OCI-LY1 (cell line): ENCODE measurements at regions not wholly inside any gene's neighbourhood (a gene's known extent, or its start where the extent isn't known, plus 50 kb on each side); places are given as distances from the start of the nearest gene placed in this dataset.

Experiments
- EZH2 ChIP-seq: fragments of 200-600 bp; sonication (generic), shearing (Covaris generic); IDR thresholded peaks from 2 replicates; pipeline ENCODE4 v1.8.0; 2017; ENCODE audit warnings: borderline replicate concordance, mixed run types, mild to moderate bottlenecking, antibody characterized with exemption, low read length, moderate library complexity, mixed read lengths
- TF ChIP-seq, protein P1 (sequence below): fragments of 200-600 bp; sonication (generic), shearing (Covaris generic); IDR thresholded peaks from 2 replicates; pipeline ENCODE4 v1.5.1; 2017; ENCODE audit warnings: mild to moderate bottlenecking, antibody characterized with exemption, low read length, moderate library complexity, mixed read lengths

DNA sequence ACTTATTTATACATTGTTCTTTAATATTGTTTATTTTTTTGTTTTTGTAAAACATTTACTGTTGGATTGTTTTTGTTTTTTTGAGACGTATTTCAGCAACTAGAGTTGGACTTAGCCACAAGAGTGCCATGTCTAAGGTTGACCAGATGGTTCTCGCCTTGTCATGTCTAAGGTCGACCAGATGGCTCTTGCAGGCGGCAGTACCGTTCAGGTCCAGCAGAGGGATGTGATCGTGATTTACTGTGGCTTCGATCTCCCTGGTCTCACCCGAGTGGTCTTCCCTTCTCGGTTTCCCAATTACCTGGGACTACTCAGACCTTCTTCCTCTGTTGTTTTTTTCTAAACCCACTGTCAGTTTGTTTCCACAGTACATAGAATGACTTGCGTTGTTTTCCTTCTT is 1438.6 kb downstream of the UQCRFS1 start:
- TF ChIP-seq, protein P1, sequence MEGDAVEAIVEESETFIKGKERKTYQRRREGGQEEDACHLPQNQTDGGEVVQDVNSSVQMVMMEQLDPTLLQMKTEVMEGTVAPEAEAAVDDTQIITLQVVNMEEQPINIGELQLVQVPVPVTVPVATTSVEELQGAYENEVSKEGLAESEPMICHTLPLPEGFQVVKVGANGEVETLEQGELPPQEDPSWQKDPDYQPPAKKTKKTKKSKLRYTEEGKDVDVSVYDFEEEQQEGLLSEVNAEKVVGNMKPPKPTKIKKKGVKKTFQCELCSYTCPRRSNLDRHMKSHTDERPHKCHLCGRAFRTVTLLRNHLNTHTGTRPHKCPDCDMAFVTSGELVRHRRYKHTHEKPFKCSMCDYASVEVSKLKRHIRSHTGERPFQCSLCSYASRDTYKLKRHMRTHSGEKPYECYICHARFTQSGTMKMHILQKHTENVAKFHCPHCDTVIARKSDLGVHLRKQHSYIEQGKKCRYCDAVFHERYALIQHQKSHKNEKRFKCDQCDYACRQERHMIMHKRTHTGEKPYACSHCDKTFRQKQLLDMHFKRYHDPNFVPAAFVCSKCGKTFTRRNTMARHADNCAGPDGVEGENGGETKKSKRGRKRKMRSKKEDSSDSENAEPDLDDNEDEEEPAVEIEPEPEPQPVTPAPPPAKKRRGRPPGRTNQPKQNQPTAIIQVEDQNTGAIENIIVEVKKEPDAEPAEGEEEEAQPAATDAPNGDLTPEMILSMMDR = no peak
- no peak for TF ChIP-seq EZH2
